HCT116 (cell line): ENCODE measurements at regions not wholly inside any gene's neighbourhood (a gene's known extent, or its start where the extent isn't known, plus 50 kb on each side); places are given as distances from the start of the nearest gene placed in this dataset.

ENCODE experiments used
- ATAC-seq: fragments of 200-7000 bp; cut with Tn5 transposase; 2 replicates; pipeline ENCODE4 v1.9.1; 2020; ENCODE audit warnings: mild to moderate bottlenecking, moderate library complexity
- BruUV-seq: library from RNA; stranded (reverse); fragments of 400-500 nt; replicated peaks from 2 replicates; lab custom pipeline; 2021; lab: Mats Ljungman, UMichigan
- CTCF ChIA-PET: fragments of 300-600 bp; sonication (Branson Sonifier 250); formaldehyde crosslinking; loops from one replicate; lab custom pipeline; 2021; ENCODE audit warnings: antibody characterized with exemption; lab: Charles Lee
- POLR2A ChIA-PET: fragments of 300-600, 350-600 bp; sonication (Branson Sonifier 250); formaldehyde crosslinking; loops from one replicate; lab custom pipeline; 2021; ENCODE audit warnings: antibody characterized with exemption; lab: Charles Lee
- RAD21 ChIA-PET, 2 experiments: fragments of 300-600 bp; sonication (Branson Sonifier 250); formaldehyde crosslinking; loops; one replicate each; lab custom pipeline; 2023; ENCODE audit warnings: low total read pairs in 2 of 2; ENCODE audit not compliant: uncharacterized antibody in 2 of 2, unreplicated experiment in 2 of 2, low non-redundant PET in 1 of 2; lab: Charles Lee
- DNase-seq: peaks from one replicate; pipeline ENCODE4 v3.0.0-alpha.2; 2010; ENCODE audit warnings: low read depth, low spot score
- H2AFZ ChIP-seq: fragments of 200-600 bp; shearing (Covaris generic), sonication (generic); 2 replicates; pipeline ENCODE4 v1.6.1; 2017; ENCODE audit warnings: low read depth, mixed run types, mixed read lengths, antibody characterized with exemption, low read length; ENCODE audit not compliant: poor library complexity, severe bottlenecking
- H3K27ac ChIP-seq: 2 replicates; pipeline ENCODE4 v1.5.1; 2012; ENCODE audit warnings: low read depth, low read length
- H3K27me3 ChIP-seq: fragments of 200-600 bp; sonication (generic); 2 replicates; pipeline ENCODE4 v1.6.1; 2016; ENCODE audit warnings: mixed run types, low read length, mixed read lengths; ENCODE audit not compliant: insufficient read depth
- H3K36me3 ChIP-seq, 2 experiments: fragments of 200-500 bp in 1 of 2; fragments of 200-600 bp in 1 of 2; sonication (Bioruptor generic) in 1 of 2; sonication (generic) in 1 of 2; 2 replicates each; pipeline versions ENCODE4 v1.5.1 to v1.6.1; 2014 to 2016; ENCODE audit warnings: low read length in 2 of 2, inconsistent platforms in 1 of 2, mixed read lengths in 1 of 2, mixed run types in 1 of 2; ENCODE audit not compliant: insufficient read depth in 2 of 2, control insufficient read depth in 1 of 2
- H3K4me1 ChIP-seq, 2 experiments: fragments of 200-600 bp in 1 of 2; sonication (generic) in 1 of 2; 2 replicates each; pipeline versions ENCODE4 v1.5.1 to v1.6.1; 2012 to 2017; ENCODE audit warnings: low read length in 2 of 2, inconsistent platforms in 1 of 2, mild to moderate bottlenecking in 1 of 2, mixed read lengths in 1 of 2, mixed run types in 1 of 2, moderate library complexity in 1 of 2; ENCODE audit not compliant: insufficient read depth in 2 of 2, control insufficient read depth in 1 of 2
- H3K4me2 ChIP-seq: fragments of 200-600 bp; sonication (generic); 2 replicates; pipeline ENCODE4 v1.6.1; 2017; ENCODE audit warnings: mixed run types, low read length, mixed read lengths
- H3K4me3 ChIP-seq, 2 experiments: fragments of 200-600 bp in 1 of 2; sonication (generic) in 1 of 2; replicated peaks in 1 of 2; 2 replicates each; pipeline ENCODE4 v1.5.1; 2011 to 2016; ENCODE audit warnings: low read length in 2 of 2, control low read depth in 1 of 2, low read depth in 1 of 2, mild to moderate bottlenecking in 1 of 2, mixed read lengths in 1 of 2, mixed run types in 1 of 2
- H3K79me2 ChIP-seq: fragments of 200-600 bp; sonication (generic); 2 replicates; pipeline ENCODE4 v1.6.1; 2017; ENCODE audit warnings: mild to moderate bottlenecking, mixed run types, low read length, moderate library complexity, mixed read lengths; ENCODE audit not compliant: insufficient read depth
- H3K9ac ChIP-seq: fragments of 200-600 bp; sonication (generic); 2 replicates; pipeline ENCODE4 v1.6.1; 2016; ENCODE audit warnings: low read length, mixed read lengths
- H3K9me2 ChIP-seq: fragments of 200-600 bp; sonication (generic), shearing (Covaris generic); 2 replicates; pipeline ENCODE4 v1.6.1; 2017; ENCODE audit warnings: mixed run types, mild to moderate bottlenecking, moderate library complexity; ENCODE audit not compliant: insufficient read depth
- H3K9me3 ChIP-seq, 2 experiments: fragments of 200-500 bp in 1 of 2; fragments of 200-600 bp in 1 of 2; sonication (Bioruptor generic) in 1 of 2; sonication (generic) in 1 of 2; 2 replicates each; pipeline ENCODE4 v1.6.1; 2014 to 2017; ENCODE audit warnings: low read length in 2 of 2, mixed read lengths in 2 of 2, inconsistent platforms in 1 of 2, low read depth in 1 of 2, mild to moderate bottlenecking in 1 of 2, mixed run types in 1 of 2, moderate library complexity in 1 of 2; ENCODE audit not compliant: control insufficient read depth in 1 of 2, insufficient read depth in 1 of 2
- H4K20me1 ChIP-seq: fragments of 200-600 bp; sonication (generic), shearing (Covaris generic); 2 replicates; pipeline ENCODE4 v1.6.1; 2017; ENCODE audit warnings: mixed run types, mild to moderate bottlenecking, moderate library complexity; ENCODE audit not compliant: insufficient read depth
- ATF3 ChIP-seq: IDR thresholded peaks from 2 replicates; pipeline ENCODE4 v1.6.1; 2012
- CBX3 ChIP-seq: IDR thresholded peaks from 2 replicates; pipeline ENCODE4 v1.6.1; 2012; ENCODE audit warnings: low read depth
- CEBPB ChIP-seq: IDR thresholded peaks from 2 replicates; pipeline ENCODE4 v1.6.1; 2012; ENCODE audit warnings: low read depth
- EGR1 ChIP-seq: IDR thresholded peaks from 2 replicates; pipeline ENCODE4 v1.6.1; 2012; ENCODE audit warnings: low read depth
- ELF1 ChIP-seq: IDR thresholded peaks from 2 replicates; pipeline ENCODE4 v1.6.1; 2012; ENCODE audit warnings: low read depth, borderline replicate concordance
- EZH2 ChIP-seq: fragments of 200-600 bp; sonication (generic); IDR thresholded peaks from 2 replicates; pipeline ENCODE4 v1.6.1; 2017; ENCODE audit warnings: antibody characterized with exemption, mixed run types
- FOSL1 ChIP-seq: IDR thresholded peaks from 2 replicates; pipeline ENCODE4 v1.6.1; 2012; ENCODE audit warnings: low read depth
- JUND ChIP-seq: IDR thresholded peaks from 2 replicates; pipeline ENCODE4 v1.6.1; 2012
- POLR2A ChIP-seq: IDR thresholded peaks from 2 replicates; pipeline ENCODE4 v1.7.0; 2011; ENCODE audit warnings: borderline replicate concordance; ENCODE audit not compliant: insufficient read depth, insufficient read length; ENCODE audit errors: extremely low read depth
- POLR2AphosphoS5 ChIP-seq: IDR thresholded peaks from 2 replicates; pipeline ENCODE4 v1.6.1; 2011; ENCODE audit warnings: mild to moderate bottlenecking, low read depth, low read length, moderate library complexity
- SIN3A ChIP-seq: IDR thresholded peaks from 2 replicates; pipeline ENCODE4 v1.6.1; 2012; ENCODE audit warnings: low read depth
- SP1 ChIP-seq: IDR thresholded peaks from 2 replicates; pipeline ENCODE4 v1.6.1; 2012; ENCODE audit warnings: low read depth
- TCF7L2 ChIP-seq: IDR thresholded peaks from 2 replicates; pipeline ENCODE4 v1.7.0; 2011; ENCODE audit warnings: borderline replicate concordance, inconsistent platforms; ENCODE audit not compliant: insufficient read depth, insufficient read length; ENCODE audit errors: extremely low read depth
- YY1 ChIP-seq: IDR thresholded peaks from 2 replicates; pipeline ENCODE4 v1.6.1; 2011; ENCODE audit warnings: low read length, low read depth, moderate library complexity, mild to moderate bottlenecking; ENCODE audit not compliant: insufficient replicate concordance; ENCODE audit errors: extremely low read depth
- ZNF274 ChIP-seq: fragments of 200-500 bp; sonication (Bioruptor generic); IDR thresholded peaks from 2 replicates; pipeline ENCODE4 v1.6.1; 2014; ENCODE audit warnings: mild to moderate bottlenecking, low read depth, low read length, inconsistent platforms
- intact Hi-C: fragments of 100-400 bp; cut with micrococcal nuclease; formaldehyde crosslinking; loops from 2 replicates; pipeline ENCODE4 v1.10.0; 2022
- TF ChIP-seq, protein P1 (sequence below): IDR thresholded peaks from 2 replicates; pipeline ENCODE4 v1.6.1; 2011; ENCODE audit warnings: mild to moderate bottlenecking, low read length, moderate library complexity; ENCODE audit not compliant: insufficient replicate concordance; ENCODE audit errors: extremely low read depth
- TF ChIP-seq, protein P2 (sequence below): IDR thresholded peaks from 2 replicates; pipeline ENCODE4 v1.6.1; 2012; ENCODE audit warnings: low read depth

DNA sequence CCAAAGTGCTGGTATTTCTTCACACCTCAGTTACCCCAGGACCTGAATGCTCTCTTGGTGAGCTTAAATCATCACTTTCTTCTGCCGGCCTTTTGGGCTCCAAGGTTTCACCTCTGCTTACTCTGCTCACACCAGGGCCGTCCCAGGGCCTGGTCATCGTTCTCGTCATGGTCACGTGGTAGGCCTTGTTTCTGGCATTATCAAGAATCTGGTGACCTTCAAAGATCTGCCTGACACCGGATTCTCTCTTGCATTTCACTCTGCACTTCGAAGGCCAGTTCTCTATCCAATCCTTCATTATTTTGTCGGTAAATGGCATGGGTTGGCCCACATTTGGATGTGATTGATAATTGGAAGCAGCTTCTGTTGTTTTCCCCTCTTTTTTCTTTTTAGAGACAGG, 80.5 kb downstream of the HRH4 start (continued):
- TF ChIP-seq, protein P1, sequence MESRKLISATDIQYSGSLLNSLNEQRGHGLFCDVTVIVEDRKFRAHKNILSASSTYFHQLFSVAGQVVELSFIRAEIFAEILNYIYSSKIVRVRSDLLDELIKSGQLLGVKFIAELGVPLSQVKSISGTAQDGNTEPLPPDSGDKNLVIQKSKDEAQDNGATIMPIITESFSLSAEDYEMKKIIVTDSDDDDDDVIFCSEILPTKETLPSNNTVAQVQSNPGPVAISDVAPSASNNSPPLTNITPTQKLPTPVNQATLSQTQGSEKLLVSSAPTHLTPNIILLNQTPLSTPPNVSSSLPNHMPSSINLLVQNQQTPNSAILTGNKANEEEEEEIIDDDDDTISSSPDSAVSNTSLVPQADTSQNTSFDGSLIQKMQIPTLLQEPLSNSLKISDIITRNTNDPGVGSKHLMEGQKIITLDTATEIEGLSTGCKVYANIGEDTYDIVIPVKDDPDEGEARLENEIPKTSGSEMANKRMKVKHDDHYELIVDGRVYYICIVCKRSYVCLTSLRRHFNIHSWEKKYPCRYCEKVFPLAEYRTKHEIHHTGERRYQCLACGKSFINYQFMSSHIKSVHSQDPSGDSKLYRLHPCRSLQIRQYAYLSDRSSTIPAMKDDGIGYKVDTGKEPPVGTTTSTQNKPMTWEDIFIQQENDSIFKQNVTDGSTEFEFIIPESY = no peak
- TF ChIP-seq FOSL1 = no peak
- no peak for TF ChIP-seq EGR1
- TF ChIP-seq, all 23 proteins: peak for 0

DNA sequence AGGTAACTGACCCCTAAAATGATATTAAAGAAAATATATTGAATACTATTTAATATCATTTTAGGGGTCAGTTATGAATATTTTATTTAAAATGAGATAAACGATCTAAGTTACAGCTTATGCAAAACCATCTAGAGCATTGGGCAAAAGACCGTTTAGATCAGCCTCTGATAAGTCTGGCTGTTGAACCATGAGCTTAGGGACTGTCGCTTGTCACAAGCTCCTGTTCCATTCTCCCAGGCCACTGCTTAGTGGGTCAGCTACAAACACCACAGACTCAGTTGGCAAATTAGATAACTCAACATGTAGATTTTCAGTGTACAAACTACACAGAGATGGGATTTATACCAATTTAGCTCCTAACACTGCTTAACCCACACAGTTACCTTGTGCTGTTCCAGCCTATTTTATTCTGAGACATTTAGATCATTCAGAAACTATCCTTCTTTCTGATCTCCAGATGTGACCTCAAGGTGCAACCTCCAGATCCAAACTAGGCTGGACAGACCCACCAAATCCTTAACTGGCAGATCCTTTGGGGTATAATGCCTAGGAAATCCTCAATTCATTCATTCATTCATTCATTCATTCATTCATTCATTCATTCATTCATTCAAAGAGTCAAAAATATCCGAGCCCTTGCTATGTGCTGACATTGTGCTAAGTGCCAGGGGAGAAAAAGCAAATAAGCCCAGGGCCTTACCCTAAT, 82.8 kb downstream of the HRH4 start:
- CTCF ChIA-PET = interaction anchor here (0.7 to 2.0 kb wide), 8 partner anchors 8 to 189 kb away, joined by 3 to 28 read pairs (median 4); no protein-coding TSS in a partner anchor
- Histone ChIP-seq H3K9me2 (no peaks in the 10 kb centered on the region), H3K79me2 (no peaks in the 10 kb centered on the region), H3K4me3 (no peak overlapping the region), H3K27ac (no peak overlapping the region), H3K36me3 (no peaks in the 10 kb centered on the region), H3K4me2 (no peak overlapping the region), H4K20me1 (no peaks in the 10 kb centered on the region), H2AFZ (no peak overlapping the region), H3K9me3 (no peaks in the 10 kb centered on the region), H3K4me1 (no peaks in the 10 kb centered on the region), H3K27me3 (peaks cover 6% of the 10 kb centered on the region), H3K9ac (no peak overlapping the region)
- DNase-seq (no peak), ATAC-seq (0 out of 2 replicates have a peak, but pooled peaks have one; percentile 11)
- no TSS peak for BruUV-seq
- POLR2A ChIA-PET = no interaction called here
- RAD21 ChIA-PET = interaction anchor here in 1 of 2 experiments (0.6 to 1.3 kb wide), 3 partner anchors 17 to 1719 kb away, joined by 3 read pairs; no protein-coding TSS in a partner anchor
- intact Hi-C loops = loop anchor here (1.0 to 10.0 kb wide), 2 partner anchors 58 to 184 kb away; no protein-coding TSS in a partner anchor
- TF ChIP-seq SP1 (no peak), YY1 (no peak), POLR2AphosphoS5 (no peak), ZNF274 (no peak), JUND (no peak), POLR2A (no peak), CEBPB (no peak), EZH2 (no peak), CBX3 (no peak), SIN3A (no peak), ATF3 (no peak), ELF1 (no peak), TCF7L2 (no peak)
- TF ChIP-seq, protein P1 = no peak
- TF ChIP-seq, protein P2, sequence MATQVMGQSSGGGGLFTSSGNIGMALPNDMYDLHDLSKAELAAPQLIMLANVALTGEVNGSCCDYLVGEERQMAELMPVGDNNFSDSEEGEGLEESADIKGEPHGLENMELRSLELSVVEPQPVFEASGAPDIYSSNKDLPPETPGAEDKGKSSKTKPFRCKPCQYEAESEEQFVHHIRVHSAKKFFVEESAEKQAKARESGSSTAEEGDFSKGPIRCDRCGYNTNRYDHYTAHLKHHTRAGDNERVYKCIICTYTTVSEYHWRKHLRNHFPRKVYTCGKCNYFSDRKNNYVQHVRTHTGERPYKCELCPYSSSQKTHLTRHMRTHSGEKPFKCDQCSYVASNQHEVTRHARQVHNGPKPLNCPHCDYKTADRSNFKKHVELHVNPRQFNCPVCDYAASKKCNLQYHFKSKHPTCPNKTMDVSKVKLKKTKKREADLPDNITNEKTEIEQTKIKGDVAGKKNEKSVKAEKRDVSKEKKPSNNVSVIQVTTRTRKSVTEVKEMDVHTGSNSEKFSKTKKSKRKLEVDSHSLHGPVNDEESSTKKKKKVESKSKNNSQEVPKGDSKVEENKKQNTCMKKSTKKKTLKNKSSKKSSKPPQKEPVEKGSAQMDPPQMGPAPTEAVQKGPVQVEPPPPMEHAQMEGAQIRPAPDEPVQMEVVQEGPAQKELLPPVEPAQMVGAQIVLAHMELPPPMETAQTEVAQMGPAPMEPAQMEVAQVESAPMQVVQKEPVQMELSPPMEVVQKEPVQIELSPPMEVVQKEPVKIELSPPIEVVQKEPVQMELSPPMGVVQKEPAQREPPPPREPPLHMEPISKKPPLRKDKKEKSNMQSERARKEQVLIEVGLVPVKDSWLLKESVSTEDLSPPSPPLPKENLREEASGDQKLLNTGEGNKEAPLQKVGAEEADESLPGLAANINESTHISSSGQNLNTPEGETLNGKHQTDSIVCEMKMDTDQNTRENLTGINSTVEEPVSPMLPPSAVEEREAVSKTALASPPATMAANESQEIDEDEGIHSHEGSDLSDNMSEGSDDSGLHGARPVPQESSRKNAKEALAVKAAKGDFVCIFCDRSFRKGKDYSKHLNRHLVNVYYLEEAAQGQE = no peak
